Large intestine (tissue), 3 donors: ENCODE measurements at regions not wholly inside any gene's neighbourhood (a gene's known extent, or its start where the extent isn't known, plus 50 kb on each side); places are given as distances from the start of the nearest gene placed in this dataset.

Experiments
- DNase-seq, 2 donors: peaks; one replicate each; pipeline versions ENCODE4 v3.0.0 to v3.0.0-alpha.2; 2013
- H3K27ac ChIP-seq: one replicate; pipeline ENCODE4 v1.5.1; 2013; ENCODE audit warnings: low read length
- H3K27me3 ChIP-seq: 2 replicates; pipeline ENCODE4 v1.6.1; 2013; ENCODE audit warnings: low read length; ENCODE audit not compliant: control insufficient read depth, insufficient read depth
- H3K36me3 ChIP-seq: 2 replicates; pipeline ENCODE4 v1.6.1; 2013; ENCODE audit warnings: low read length; ENCODE audit not compliant: control insufficient read depth, insufficient read depth
- H3K4me1 ChIP-seq: one replicate; pipeline ENCODE4 v1.6.1; 2013; ENCODE audit warnings: low read length; ENCODE audit not compliant: control insufficient read depth, insufficient read depth
- H3K4me3 ChIP-seq: one replicate; pipeline ENCODE4 v1.5.1; 2013; ENCODE audit warnings: low read length
- H3K9me3 ChIP-seq: one replicate; pipeline ENCODE4 v1.6.1; 2013; ENCODE audit warnings: mild to moderate bottlenecking, low read depth, low read length, moderate library complexity; ENCODE audit not compliant: control insufficient read depth
- WGBS: methylation state at CpG from one replicate; pipeline ENCODE4 v1.1.5; 2013; ENCODE audit warnings: low lambda C conversion rate; ENCODE audit not compliant: insufficient coverage; 5-methylcytosine and 5-hydroxymethylcytosine counted together

GRCh38 chr6:47103931-47104330 is 61.8 kb upstream of the ADGRF1 start:
- H3K27me3 ChIP-seq, result no peaks in the 10 kb centered on the region
- H3K27ac ChIP-seq, result peak overlapping the region; percentile 11
- WGBS, result 45% methylated on average over 4 of the region's 6 CpGs
- no peaks in the 10 kb centered on the region for H3K9me3 ChIP-seq
- peaks cover 7% of the 10 kb centered on the region for H3K4me1 ChIP-seq
- no peaks in the 10 kb centered on the region for H3K36me3 ChIP-seq
- H3K4me3 ChIP-seq, result no peak overlapping the region
- peak; percentile 38 to 65 for DNase-seq

- Histone ChIP-seq H3K27me3 (no peaks in the 10 kb centered on the region), H3K36me3 (no peaks in the 10 kb centered on the region), H3K9me3 (no peaks in the 10 kb centered on the region), H3K4me1 (peaks cover 7% of the 10 kb centered on the region), H3K4me3 (no peak overlapping the region), H3K27ac (no peak overlapping the region)
- no peak for DNase-seq
- 100% methylated on average over 1 of the region's 5 CpGs for WGBS
These were observed 60.2 kb upstream of the ADGRF1 start for GRCh38 chr6:47102331-47102730.

- Histone ChIP-seq H3K4me3 (no peak overlapping the region), H3K27me3 (no peaks in the 10 kb centered on the region), H3K9me3 (no peaks in the 10 kb centered on the region), H3K4me1 (peaks cover 18% of the 10 kb centered on the region), H3K36me3 (no peaks in the 10 kb centered on the region), H3K27ac (no peak overlapping the region)
- DNase-seq, result no peak
- 73% methylated on average over 3 of the region's 6 CpGs for WGBS
These were observed 56.5 kb upstream of the ADGRF1 start for GRCh38 chr6:47098570-47098993.

- no peaks in the 10 kb centered on the region for H3K27me3 ChIP-seq
- no peaks in the 10 kb centered on the region for H3K36me3 ChIP-seq
- H3K9me3 ChIP-seq, result no peaks in the 10 kb centered on the region
- peak; percentile 78 to 82 for DNase-seq
- WGBS, result 20% methylated on average over 1 of the region's 8 CpGs
- peak overlapping the region; percentile 25 for H3K27ac ChIP-seq
- H3K4me1 ChIP-seq, result peaks cover 25% of the 10 kb centered on the region
- H3K4me3 ChIP-seq, result no peak overlapping the region
These were observed 55.2 kb upstream of the ADGRF1 start for GRCh38 chr6:47097092-47097945.

DNA sequence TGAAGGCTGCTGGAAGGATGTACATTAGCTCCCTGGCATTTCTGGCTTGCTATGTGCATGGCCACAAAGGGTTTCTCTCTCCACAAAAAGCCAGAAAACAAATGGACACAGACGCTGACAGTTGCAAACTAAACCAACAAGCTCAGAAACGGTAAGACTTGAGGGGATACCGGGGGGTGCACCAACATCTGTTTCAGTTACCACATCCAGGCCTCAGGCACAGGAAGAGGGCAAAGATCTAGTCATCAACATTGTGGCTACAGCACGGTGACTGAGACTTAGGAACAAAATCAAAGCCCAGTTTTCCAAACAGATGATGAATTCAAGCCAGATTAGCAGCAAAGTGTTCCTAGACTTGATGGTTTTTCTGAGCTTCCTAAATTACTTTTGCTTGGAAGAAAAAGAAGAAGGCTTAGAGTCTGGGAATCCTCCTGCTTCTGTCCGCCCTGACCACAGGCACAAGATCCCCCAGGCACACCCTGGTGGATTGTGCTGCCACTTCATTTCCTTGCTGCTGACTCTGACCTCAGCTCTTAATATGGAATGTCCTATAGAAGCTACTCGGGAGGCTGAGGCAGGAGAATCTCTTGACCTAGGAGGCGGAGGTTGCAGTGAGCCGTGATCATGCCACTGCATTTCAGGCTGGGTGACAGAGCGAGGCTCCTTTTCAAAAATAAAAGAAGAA is 54.2 kb upstream of the ADGRF1 start:
- Histone ChIP-seq H3K9me3 (no peaks in the 10 kb centered on the region), H3K4me3 (no peak overlapping the region), H3K27ac (peak overlapping the region; percentile 25), H3K36me3 (no peaks in the 10 kb centered on the region), H3K4me1 (peaks cover 29% of the 10 kb centered on the region), H3K27me3 (no peaks in the 10 kb centered on the region)
- WGBS, result 92% methylated on average over 2 of the region's 9 CpGs
- DNase-seq, result peak in 1 of 2 donors; percentile 32

DNA sequence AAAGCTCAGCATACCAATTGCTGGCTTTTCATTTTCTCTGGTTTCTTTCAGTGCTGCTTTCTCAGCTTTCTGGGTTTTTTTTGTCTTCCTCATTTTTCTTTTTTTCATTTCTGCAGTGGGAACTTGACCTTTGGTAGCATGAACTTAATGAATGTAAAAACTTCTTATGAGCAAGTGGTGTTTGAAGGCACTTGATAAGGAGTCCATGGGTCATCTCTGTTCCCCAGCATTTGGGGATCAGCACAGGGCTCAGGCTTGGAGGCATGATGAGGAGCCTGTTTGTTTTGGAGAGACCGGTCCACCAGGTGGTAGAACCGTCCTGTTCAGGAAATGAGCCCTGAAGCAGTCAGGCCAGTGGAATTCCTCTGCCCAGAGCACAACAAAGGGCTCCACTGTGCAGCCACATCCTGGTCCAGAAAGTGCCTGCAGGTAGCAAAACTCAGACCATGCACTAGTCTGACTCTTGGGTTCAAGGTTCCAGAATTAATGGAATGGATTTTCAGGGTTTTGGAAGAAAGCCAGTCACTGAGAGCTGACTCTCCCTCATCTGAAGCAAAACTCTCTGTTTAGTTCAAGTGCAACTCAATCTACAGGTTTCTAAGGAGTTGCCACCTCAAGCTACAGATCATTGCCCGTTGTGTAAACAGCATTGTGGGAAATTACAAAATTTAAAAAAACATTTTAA is 52.3 kb upstream of the ADGRF1 start:
- Histone ChIP-seq H3K27me3 (no peaks in the 10 kb centered on the region), H3K4me3 (no peak overlapping the region), H3K9me3 (no peaks in the 10 kb centered on the region), H3K27ac (peak overlapping the region; percentile 92), H3K36me3 (no peaks in the 10 kb centered on the region), H3K4me1 (peaks cover 29% of the 10 kb centered on the region)
- DNase-seq, result peak; percentile 63 to 84
- no CpG with 5 or more reads among the region's 3 CpGs for WGBS

- Histone ChIP-seq H3K4me1 (peaks cover 29% of the 10 kb centered on the region), H3K27me3 (no peaks in the 10 kb centered on the region), H3K9me3 (no peaks in the 10 kb centered on the region), H3K27ac (peak overlapping the region; percentile 92), H3K36me3 (no peaks in the 10 kb centered on the region), H3K4me3 (no peak overlapping the region)
- WGBS, result no CpG with 5 or more reads among the region's 5 CpGs
- DNase-seq, result peak; percentile 92 to 96
These were observed 51.0 kb upstream of the ADGRF1 start for GRCh38 chr6:47093169-47093568.

DNA sequence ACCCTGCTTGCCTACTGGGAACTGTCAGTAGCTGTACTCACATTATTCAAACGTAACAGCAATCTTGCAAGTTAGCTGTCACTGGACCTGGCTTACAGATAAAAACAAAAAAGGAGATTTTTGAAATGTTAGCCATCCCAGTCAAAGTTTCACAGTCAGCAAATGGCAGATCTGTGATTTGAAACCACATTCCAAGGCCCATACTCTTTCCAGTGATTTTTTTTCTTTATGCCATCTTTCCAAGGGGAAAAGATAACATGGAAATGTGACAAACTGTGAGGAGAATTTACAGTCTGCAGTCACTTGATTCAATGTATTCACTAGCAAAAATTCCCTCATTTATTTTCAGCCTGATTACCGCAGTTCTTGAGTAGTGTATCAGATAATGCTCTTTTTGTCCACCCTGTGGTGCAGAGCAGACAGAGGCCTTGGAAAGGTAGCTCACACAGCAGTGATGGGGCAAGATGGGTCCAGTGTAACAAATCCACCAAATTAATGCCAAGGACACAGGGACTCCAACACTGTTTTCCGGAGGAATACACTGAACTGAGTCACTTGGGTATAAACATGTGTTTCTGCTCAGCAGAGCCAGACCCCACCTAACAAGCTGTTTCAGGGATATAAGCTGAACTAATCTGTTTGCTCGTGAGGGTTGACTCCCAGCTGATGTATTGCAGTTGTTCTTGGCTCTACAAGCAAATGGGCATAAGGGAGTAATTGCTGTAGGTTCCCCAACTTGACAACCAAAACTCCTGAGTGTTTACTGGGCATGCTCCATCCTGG is 49.9 kb upstream of the ADGRF1 start:
- no CpG with 5 or more reads among the region's 4 CpGs for WGBS
- no peak for DNase-seq
- H3K4me1 ChIP-seq, result peaks cover 27% of the 10 kb centered on the region
- H3K27ac ChIP-seq, result peak overlapping the region; percentile 57
- no peaks in the 10 kb centered on the region for H3K9me3 ChIP-seq
- H3K27me3 ChIP-seq, result no peaks in the 10 kb centered on the region
- H3K36me3 ChIP-seq, result no peaks in the 10 kb centered on the region
- H3K4me3 ChIP-seq, result no peak overlapping the region
